ENCODE measurements at regions not wholly inside any gene's neighbourhood (a gene's known extent, or its start where the extent isn't known, plus 50 kb on each side); places are given as distances from the start of the nearest gene placed in this dataset.

DNA sequence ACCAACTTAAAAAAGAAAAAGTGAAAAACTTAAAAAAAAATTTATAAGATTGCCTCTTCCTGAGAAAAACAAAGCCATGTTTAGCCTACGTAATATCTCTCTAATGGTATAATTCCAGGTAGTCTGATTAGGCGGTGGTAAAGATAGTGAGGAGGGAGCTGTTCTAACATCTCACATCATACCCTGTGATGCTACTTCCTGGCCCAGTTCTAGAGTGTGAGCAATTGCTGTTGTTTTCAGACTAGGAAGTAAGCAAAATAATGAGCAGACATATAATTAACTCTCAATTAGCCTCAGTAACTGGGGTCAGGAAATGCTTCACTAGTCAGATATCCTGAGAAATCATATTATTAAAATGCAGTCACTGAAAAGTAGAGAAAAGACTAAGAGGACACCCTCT, 113.9 kb downstream of the PHLDA1 start:
- TF ChIP-seq, protein P1, sequence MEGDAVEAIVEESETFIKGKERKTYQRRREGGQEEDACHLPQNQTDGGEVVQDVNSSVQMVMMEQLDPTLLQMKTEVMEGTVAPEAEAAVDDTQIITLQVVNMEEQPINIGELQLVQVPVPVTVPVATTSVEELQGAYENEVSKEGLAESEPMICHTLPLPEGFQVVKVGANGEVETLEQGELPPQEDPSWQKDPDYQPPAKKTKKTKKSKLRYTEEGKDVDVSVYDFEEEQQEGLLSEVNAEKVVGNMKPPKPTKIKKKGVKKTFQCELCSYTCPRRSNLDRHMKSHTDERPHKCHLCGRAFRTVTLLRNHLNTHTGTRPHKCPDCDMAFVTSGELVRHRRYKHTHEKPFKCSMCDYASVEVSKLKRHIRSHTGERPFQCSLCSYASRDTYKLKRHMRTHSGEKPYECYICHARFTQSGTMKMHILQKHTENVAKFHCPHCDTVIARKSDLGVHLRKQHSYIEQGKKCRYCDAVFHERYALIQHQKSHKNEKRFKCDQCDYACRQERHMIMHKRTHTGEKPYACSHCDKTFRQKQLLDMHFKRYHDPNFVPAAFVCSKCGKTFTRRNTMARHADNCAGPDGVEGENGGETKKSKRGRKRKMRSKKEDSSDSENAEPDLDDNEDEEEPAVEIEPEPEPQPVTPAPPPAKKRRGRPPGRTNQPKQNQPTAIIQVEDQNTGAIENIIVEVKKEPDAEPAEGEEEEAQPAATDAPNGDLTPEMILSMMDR (IDR thresholded peaks at IDR 0.05): no peak
- TF ChIP-seq POLR2A (IDR thresholded peaks at IDR 0.05): no peak

Data from body of pancreas (tissue), 4 donors.